ENCODE measurements at regions not wholly inside any gene's neighbourhood (a gene's known extent, or its start where the extent isn't known, plus 50 kb on each side); places are given as distances from the start of the nearest gene placed in this dataset.
"Not testable (repeated sequence)": the region's sequence is repeated elsewhere in the genome, so short reads cannot be mapped to it uniquely, and the experiment has no call there.

- no peak for DNase-seq (ENCODE audit: low read depth in 2 of 2)
Measured at GRCh38 chr3:81913886-81914663, 152.6 kb upstream of the GBE1 start.

- DNase-seq (ENCODE audit: low read depth in 2 of 2) = no peak
Measured at GRCh38 chr3:81911221-81911620, 149.8 kb upstream of the GBE1 start.

GRCh38 chr3:81910244-81910852 lies 148.9 kb upstream of the GBE1 start:
- DNase-seq (ENCODE audit: low read depth in 2 of 2) = no peak

- DNase-seq (ENCODE audit: low read depth in 2 of 2) = no peak
Measured at GRCh38 chr3:81909796-81910195, 148.4 kb upstream of the GBE1 start.

GRCh38 chr3:81908561-81908960 lies 147.1 kb upstream of the GBE1 start:
- no peak for DNase-seq (ENCODE audit: low read depth in 2 of 2)

- DNase-seq (ENCODE audit: low read depth in 2 of 2) = no peak
Measured at GRCh38 chr3:81898336-81898735, 136.9 kb upstream of the GBE1 start.

GRCh38 chr3:81894598-81894997 lies 133.2 kb upstream of the GBE1 start:
- DNase-seq (ENCODE audit: low read depth in 2 of 2) = no peak

GRCh38 chr3:81891055-81891895 lies 129.8 kb upstream of the GBE1 start:
- no peak for DNase-seq (ENCODE audit: low read depth in 2 of 2)

- DNase-seq (ENCODE audit: low read depth in 2 of 2) = no peak
Measured at GRCh38 chr3:81888914-81889557, 127.6 kb upstream of the GBE1 start.

- DNase-seq (ENCODE audit: low read depth in 2 of 2) = no peak
Measured at GRCh38 chr3:81887448-81887847, 126.0 kb upstream of the GBE1 start.

- DNase-seq (ENCODE audit: low read depth in 2 of 2) = no peak
Measured at GRCh38 chr3:81886081-81886480, 124.6 kb upstream of the GBE1 start.

- DNase-seq (ENCODE audit: low read depth in 2 of 2) = no peak
Measured at GRCh38 chr3:81884791-81885190, 123.3 kb upstream of the GBE1 start.

- DNase-seq (ENCODE audit: low read depth in 2 of 2) = no peak
Measured at GRCh38 chr3:81876826-81877225, 115.4 kb upstream of the GBE1 start.

GRCh38 chr3:81874738-81875137 lies 113.3 kb upstream of the GBE1 start:
- no peak for DNase-seq (ENCODE audit: low read depth in 2 of 2)

GRCh38 chr3:81872566-81872965 lies 111.1 kb upstream of the GBE1 start:
- DNase-seq (ENCODE audit: low read depth in 2 of 2) = no peak

- no peak for DNase-seq (ENCODE audit: low read depth in 2 of 2)
Measured at GRCh38 chr3:81871358-81872155, 110.1 kb upstream of the GBE1 start.

- DNase-seq (ENCODE audit: low read depth in 2 of 2) = no peak
Measured at GRCh38 chr3:81869382-81869781, 107.9 kb upstream of the GBE1 start.

- DNase-seq (ENCODE audit: low read depth in 2 of 2) = no peak
Measured at GRCh38 chr3:81868597-81868996, 107.2 kb upstream of the GBE1 start.

GRCh38 chr3:81867875-81868274 lies 106.4 kb upstream of the GBE1 start:
- no peak for DNase-seq (ENCODE audit: low read depth in 2 of 2)

- not testable (repeated sequence) for DNase-seq (ENCODE audit: low read depth in 2 of 2)
Measured at GRCh38 chr3:81865164-81865563, 103.7 kb upstream of the GBE1 start.

- DNase-seq (ENCODE audit: low read depth in 2 of 2) = no peak
Measured at GRCh38 chr3:81864272-81864671, 102.8 kb upstream of the GBE1 start.

Measured in stimulated activated CD8-positive, alpha-beta memory T cell treated with anti-CD3 and anti-CD28 coated beads, Interleukin-2, amount 100 ng/mL, for 48 hours (primary cell).